ENCODE measurements at regions not wholly inside any gene's neighbourhood (a gene's known extent, or its start where the extent isn't known, plus 50 kb on each side); places are given as distances from the start of the nearest gene placed in this dataset.

DNA sequence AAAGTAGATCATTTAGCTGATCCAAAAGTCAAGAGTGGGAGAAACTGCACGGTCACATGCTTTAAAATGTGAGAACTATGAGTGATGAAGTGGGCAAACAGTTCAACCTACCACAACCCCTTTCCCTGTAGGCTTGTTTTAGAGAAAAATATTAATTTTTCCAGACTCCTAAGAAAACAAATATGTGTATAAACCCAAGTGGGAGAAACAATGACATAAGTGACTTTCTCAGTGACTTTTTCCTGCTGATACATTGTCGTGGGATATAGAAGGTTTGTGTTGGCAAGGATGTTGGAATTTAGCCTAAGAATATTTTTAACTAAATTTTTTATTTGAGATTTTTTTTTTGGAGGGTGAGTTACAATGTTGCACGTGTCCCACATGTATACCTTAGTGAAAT is 321.7 kb downstream of the FIGN start:
- no peak overlapping the region for H3K27ac ChIP-seq (ENCODE audit: low read depth, low read length, severe bottlenecking)
- WGBS, 2 experiments (ENCODE audit: insufficient coverage in 2 of 2): 80% methylated on average over 1 of the region's 3 CpGs; no CpG with 5 or more reads in 1 of the 2 experiments
- no peaks in the 10 kb centered on the region for H3K4me1 ChIP-seq (ENCODE audit: control insufficient read depth, insufficient read depth, low read length, poor library complexity, severe bottlenecking)
- H3K4me3 ChIP-seq (ENCODE audit: extremely low read depth, insufficient read depth, low read length, poor library complexity, severe bottlenecking): no peak overlapping the region
- no peaks in the 10 kb centered on the region for H3K9me3 ChIP-seq (ENCODE audit: control insufficient read depth, low read length)
- no peaks in the 10 kb centered on the region for H3K36me3 ChIP-seq (ENCODE audit: control insufficient read depth, insufficient read depth, low read length)

DNA sequence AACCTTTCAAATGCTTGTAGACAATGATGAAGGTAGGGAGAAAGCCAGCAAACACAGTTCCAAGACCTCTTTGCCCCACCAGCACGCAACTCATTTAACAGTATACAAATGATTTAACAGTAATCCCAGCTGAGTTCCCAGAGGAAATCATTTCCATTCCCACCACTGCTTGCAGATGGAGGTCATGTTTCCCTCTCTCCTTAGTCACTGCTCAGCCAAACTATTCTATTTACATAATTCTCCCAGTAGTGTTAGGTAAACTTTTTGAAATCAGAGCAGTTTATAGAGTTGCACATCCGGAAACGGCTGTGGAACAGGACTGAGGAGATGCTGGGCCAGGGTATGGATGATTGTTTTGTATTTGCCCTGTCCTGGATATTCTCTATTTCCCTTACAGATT is 328.5 kb downstream of the FIGN start:
- Histone ChIP-seq H3K9me3 (ENCODE audit: control insufficient read depth, low read length) (no peaks in the 10 kb centered on the region), H3K36me3 (ENCODE audit: control insufficient read depth, insufficient read depth, low read length) (no peaks in the 10 kb centered on the region), H3K4me1 (ENCODE audit: control insufficient read depth, insufficient read depth, low read length, poor library complexity, severe bottlenecking) (no peaks in the 10 kb centered on the region), H3K4me3 (ENCODE audit: extremely low read depth, insufficient read depth, low read length, poor library complexity, severe bottlenecking) (no peak overlapping the region), H3K27ac (ENCODE audit: low read depth, low read length, severe bottlenecking) (no peak overlapping the region)
- WGBS, 2 experiments (ENCODE audit: insufficient coverage in 2 of 2): no CpG with 5 or more reads among the region's 3 CpGs

DNA sequence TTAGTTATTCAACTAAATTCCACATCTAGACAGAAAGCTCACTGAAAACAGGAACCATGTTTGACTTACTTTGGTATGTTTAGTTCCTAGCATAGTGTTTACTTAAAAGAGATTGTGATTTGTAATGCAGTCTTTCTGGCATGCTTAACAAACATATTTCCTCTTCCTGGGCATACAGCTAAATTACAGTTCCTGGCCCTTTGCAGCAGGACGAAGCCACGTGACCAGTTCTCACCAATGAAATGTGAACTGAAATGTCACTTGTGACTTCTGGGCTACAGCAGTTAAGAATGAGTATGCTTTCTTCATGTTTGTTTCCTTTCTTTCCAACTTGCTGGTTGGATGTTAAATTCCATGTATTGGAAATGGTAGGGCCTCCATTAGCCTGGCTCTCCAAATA is 330.5 kb downstream of the FIGN start:
- no peaks in the 10 kb centered on the region for H3K4me1 ChIP-seq (ENCODE audit: control insufficient read depth, insufficient read depth, low read length, poor library complexity, severe bottlenecking)
- H3K4me3 ChIP-seq (ENCODE audit: extremely low read depth, insufficient read depth, low read length, poor library complexity, severe bottlenecking): no peak overlapping the region
- no peaks in the 10 kb centered on the region for H3K36me3 ChIP-seq (ENCODE audit: control insufficient read depth, insufficient read depth, low read length)
- no peaks in the 10 kb centered on the region for H3K9me3 ChIP-seq (ENCODE audit: control insufficient read depth, low read length)
- no peak overlapping the region for H3K27ac ChIP-seq (ENCODE audit: low read depth, low read length, severe bottlenecking)
- 100% methylated on average over 2 of the region's 2 CpGs for WGBS, 2 experiments (ENCODE audit: insufficient coverage in 2 of 2)

DNA sequence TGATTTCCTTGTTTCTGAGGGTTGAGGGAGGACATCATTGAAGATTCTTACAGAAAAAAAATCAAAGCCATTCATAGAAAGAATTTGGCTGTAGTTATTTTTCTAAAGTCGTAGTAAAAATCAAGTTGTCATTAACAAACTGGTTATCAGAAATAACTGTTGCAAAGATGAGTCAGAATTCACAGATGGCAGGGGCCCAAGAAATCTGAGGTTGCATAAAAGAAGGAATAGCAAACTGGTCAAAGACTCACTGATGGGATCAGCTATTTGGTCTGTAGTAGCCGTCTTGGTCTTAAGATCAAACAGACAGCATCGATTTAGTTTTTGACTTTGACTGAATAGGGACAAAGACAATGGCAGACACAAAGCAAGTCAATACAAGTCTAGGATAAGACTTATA is 334.3 kb downstream of the FIGN start:
- 90 to 94% methylated on average over 2 to 3 of the region's 3 CpGs for WGBS, 2 experiments (ENCODE audit: insufficient coverage in 2 of 2)
- H3K4me3 ChIP-seq (ENCODE audit: extremely low read depth, insufficient read depth, low read length, poor library complexity, severe bottlenecking): no peak overlapping the region
- no peak overlapping the region for H3K27ac ChIP-seq (ENCODE audit: low read depth, low read length, severe bottlenecking)
- H3K9me3 ChIP-seq (ENCODE audit: control insufficient read depth, low read length): no peaks in the 10 kb centered on the region
- H3K36me3 ChIP-seq (ENCODE audit: control insufficient read depth, insufficient read depth, low read length): no peaks in the 10 kb centered on the region
- no peaks in the 10 kb centered on the region for H3K4me1 ChIP-seq (ENCODE audit: control insufficient read depth, insufficient read depth, low read length, poor library complexity, severe bottlenecking)

DNA sequence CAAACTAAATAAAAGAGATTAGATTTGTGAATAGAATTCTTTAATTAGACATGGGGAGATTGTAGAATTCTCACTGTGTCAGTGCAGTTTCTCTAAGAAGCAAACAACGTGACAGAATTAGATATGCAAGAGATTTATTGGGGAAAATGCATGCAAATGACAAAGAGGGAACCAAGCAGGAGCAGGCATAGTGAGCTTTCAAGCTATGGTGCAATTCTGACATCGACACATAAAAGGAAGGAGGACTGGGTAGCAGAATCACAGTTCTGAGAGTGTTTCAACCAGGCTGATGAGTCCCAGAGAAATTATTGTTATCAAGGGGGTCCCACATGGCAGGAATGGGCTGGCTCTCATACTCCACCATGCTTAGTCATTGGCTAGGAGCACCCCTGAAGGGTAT is 338.4 kb downstream of the FIGN start:
- Histone ChIP-seq H3K36me3 (ENCODE audit: control insufficient read depth, insufficient read depth, low read length) (no peaks in the 10 kb centered on the region), H3K4me1 (ENCODE audit: control insufficient read depth, insufficient read depth, low read length, poor library complexity, severe bottlenecking) (no peaks in the 10 kb centered on the region), H3K4me3 (ENCODE audit: extremely low read depth, insufficient read depth, low read length, poor library complexity, severe bottlenecking) (no peak overlapping the region), H3K9me3 (ENCODE audit: control insufficient read depth, low read length) (no peaks in the 10 kb centered on the region), H3K27ac (ENCODE audit: low read depth, low read length, severe bottlenecking) (no peak overlapping the region)
- WGBS, 2 experiments (ENCODE audit: insufficient coverage in 2 of 2): 82 to 86% methylated on average over 2 of the region's 2 CpGs

DNA sequence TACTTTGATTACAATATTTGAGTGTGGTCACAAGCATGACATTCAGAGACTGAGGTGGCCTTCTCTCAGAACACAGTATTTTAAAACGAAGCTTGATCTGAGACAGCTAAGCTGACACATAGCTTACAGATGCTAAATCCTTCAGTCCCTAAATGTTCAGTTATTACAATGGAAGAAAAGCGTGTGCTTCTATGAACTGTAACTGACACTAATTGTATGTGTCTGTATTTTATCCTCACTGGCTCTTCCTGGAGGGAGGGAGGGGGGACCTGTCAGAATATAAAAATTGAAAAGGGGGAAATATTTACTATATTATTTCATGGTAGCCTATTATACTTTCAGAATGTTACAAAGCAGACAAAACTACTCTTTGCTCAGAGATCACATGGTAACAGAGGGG is 340.2 kb downstream of the FIGN start:
- Histone ChIP-seq H3K4me3 (ENCODE audit: extremely low read depth, insufficient read depth, low read length, poor library complexity, severe bottlenecking) (no peak overlapping the region), H3K4me1 (ENCODE audit: control insufficient read depth, insufficient read depth, low read length, poor library complexity, severe bottlenecking) (no peaks in the 10 kb centered on the region), H3K36me3 (ENCODE audit: control insufficient read depth, insufficient read depth, low read length) (no peaks in the 10 kb centered on the region), H3K9me3 (ENCODE audit: control insufficient read depth, low read length) (no peaks in the 10 kb centered on the region), H3K27ac (ENCODE audit: low read depth, low read length, severe bottlenecking) (no peak overlapping the region)
- no CpG with 5 or more reads among the region's 2 CpGs for WGBS, 2 experiments (ENCODE audit: insufficient coverage in 2 of 2)

DNA sequence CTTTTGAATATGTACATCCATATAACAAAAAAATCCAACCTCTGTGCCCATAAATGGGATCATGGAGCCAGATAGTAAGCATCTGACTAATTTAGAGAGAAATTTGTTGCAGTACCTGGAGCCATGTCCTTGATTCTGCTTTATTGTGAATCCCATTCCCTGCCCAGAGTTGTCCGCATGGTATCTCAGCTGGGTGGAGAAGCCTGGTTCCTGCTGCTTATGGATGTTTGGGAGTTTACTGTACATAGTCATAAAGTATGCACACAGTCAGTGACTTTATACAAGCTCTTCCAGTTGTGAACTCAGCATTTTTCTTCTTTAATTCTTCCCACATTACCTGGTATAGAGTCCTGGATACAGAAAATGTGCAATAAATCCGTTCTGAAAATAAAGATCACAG is 346.0 kb downstream of the FIGN start:
- WGBS, 2 experiments (ENCODE audit: insufficient coverage in 2 of 2): no CpG with 5 or more reads among the region's 2 CpGs
- no peak overlapping the region for H3K4me3 ChIP-seq (ENCODE audit: extremely low read depth, insufficient read depth, low read length, poor library complexity, severe bottlenecking)

DNA sequence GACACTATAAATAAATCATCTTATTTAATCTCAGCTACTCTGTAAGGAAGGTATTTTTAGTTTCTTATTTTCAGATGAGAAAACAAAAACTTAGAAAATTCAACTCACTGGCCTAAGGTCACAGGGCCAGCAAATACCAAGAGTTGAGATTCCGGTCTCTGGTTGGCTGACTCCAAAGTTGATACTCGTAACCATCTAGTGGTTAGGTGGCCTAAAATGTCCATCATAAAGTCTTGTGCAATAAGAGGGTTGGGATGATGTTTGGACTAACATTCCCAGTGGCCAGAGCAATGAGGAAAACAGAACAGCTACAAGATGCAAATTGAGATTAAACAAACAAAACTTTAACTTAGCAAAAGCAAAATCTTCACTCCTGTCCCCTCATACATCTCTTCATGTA is 360.3 kb downstream of the FIGN start:
- no peaks in the 10 kb centered on the region for H3K4me1 ChIP-seq (ENCODE audit: control insufficient read depth, insufficient read depth, low read length, poor library complexity, severe bottlenecking)
- H3K9me3 ChIP-seq (ENCODE audit: control insufficient read depth, low read length): no peaks in the 10 kb centered on the region
- H3K36me3 ChIP-seq (ENCODE audit: control insufficient read depth, insufficient read depth, low read length): no peaks in the 10 kb centered on the region
- H3K27ac ChIP-seq (ENCODE audit: low read depth, low read length, severe bottlenecking): no peak overlapping the region
- no peak overlapping the region for H3K4me3 ChIP-seq (ENCODE audit: extremely low read depth, insufficient read depth, low read length, poor library complexity, severe bottlenecking)
- 91 to 100% methylated on average over 1 to 2 of the region's 2 CpGs for WGBS, 2 experiments (ENCODE audit: insufficient coverage in 2 of 2)

More for the DNA sequence above, 346.0 kb downstream of the FIGN start:
- no peaks in the 10 kb centered on the region for H3K4me1 ChIP-seq (ENCODE audit: control insufficient read depth, insufficient read depth, low read length, poor library complexity, severe bottlenecking)
- no peaks in the 10 kb centered on the region for H3K9me3 ChIP-seq (ENCODE audit: control insufficient read depth, low read length)
- H3K27ac ChIP-seq (ENCODE audit: low read depth, low read length, severe bottlenecking): no peak overlapping the region
- H3K36me3 ChIP-seq (ENCODE audit: control insufficient read depth, insufficient read depth, low read length): no peaks in the 10 kb centered on the region

DNA sequence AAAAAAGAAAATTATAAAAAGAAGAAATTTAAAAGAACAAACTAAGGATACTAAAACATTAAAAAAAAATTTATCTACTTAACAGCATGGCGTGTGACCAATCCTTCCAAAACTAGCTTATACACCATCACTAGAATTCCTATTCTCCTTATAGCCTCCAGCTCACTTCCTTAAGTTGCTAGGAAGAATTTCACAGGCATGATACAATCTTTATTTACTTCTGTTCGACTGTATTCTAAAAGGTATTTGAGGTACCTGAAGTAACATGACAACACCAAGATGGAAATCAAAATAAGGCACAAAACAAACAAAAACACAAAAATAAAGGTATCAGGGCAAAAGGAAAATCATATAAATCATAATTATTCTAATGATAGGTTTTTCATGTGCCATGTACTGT is 360.7 kb downstream of the FIGN start:
- no peak overlapping the region for H3K27ac ChIP-seq (ENCODE audit: low read depth, low read length, severe bottlenecking)
- no peaks in the 10 kb centered on the region for H3K36me3 ChIP-seq (ENCODE audit: control insufficient read depth, insufficient read depth, low read length)
- H3K4me3 ChIP-seq (ENCODE audit: extremely low read depth, insufficient read depth, low read length, poor library complexity, severe bottlenecking): no peak overlapping the region

DNA sequence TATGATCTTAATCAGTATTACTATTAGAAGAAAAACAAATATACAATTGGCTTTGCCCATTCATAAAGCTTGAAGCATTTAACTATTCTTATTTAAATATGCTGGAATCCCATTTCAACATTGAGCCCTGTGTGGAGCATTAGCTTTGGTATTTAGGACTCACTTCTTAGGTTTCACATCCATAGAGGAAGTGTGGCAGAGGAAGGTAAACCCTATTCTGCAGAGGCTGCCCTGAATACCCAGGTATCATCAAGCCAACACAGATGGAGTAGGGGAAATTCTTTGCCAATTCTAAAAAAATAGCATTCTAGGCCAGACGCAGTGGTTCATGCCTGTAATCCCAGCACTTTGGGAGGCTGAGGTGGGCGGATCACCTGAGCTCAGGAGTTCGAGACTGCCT is 361.5 kb downstream of the FIGN start:
- Histone ChIP-seq H3K27ac (ENCODE audit: low read depth, low read length, severe bottlenecking) (no peak overlapping the region), H3K9me3 (ENCODE audit: control insufficient read depth, low read length) (no peaks in the 10 kb centered on the region), H3K36me3 (ENCODE audit: control insufficient read depth, insufficient read depth, low read length) (no peaks in the 10 kb centered on the region), H3K4me3 (ENCODE audit: extremely low read depth, insufficient read depth, low read length, poor library complexity, severe bottlenecking) (no peak overlapping the region), H3K4me1 (ENCODE audit: control insufficient read depth, insufficient read depth, low read length, poor library complexity, severe bottlenecking) (no peaks in the 10 kb centered on the region)
- 91 to 97% methylated on average over 3 of the region's 3 CpGs for WGBS, 2 experiments (ENCODE audit: insufficient coverage in 2 of 2)

More for the DNA sequence above, 360.7 kb downstream of the FIGN start:
- Histone ChIP-seq H3K4me1 (ENCODE audit: control insufficient read depth, insufficient read depth, low read length, poor library complexity, severe bottlenecking) (no peaks in the 10 kb centered on the region), H3K9me3 (ENCODE audit: control insufficient read depth, low read length) (no peaks in the 10 kb centered on the region)
- 100% methylated on average over 1 of the region's 2 CpGs for WGBS, 2 experiments (ENCODE audit: insufficient coverage in 2 of 2)

DNA sequence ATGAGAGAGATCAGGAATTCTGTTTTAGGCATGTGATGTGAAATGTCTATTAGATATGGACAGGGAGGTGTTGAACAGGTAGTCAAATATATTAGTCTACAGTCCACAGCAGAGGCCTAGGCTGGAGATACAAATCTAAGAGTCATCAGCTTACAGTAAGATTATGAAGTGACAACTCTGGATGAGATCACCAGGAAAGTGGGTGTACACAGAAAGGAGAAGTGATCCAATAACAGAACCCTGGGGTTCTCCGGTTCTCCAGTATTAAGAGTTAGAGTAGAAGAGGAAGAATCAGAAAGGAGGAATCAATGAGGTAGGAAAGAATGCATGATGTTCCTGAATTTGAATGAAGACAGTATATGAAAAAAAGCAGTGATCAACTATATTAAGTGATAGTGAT is 362.3 kb downstream of the FIGN start:
- 92 to 100% methylated on average over 1 of the region's 1 CpG for WGBS, 2 experiments (ENCODE audit: insufficient coverage in 2 of 2)
- H3K4me1 ChIP-seq (ENCODE audit: control insufficient read depth, insufficient read depth, low read length, poor library complexity, severe bottlenecking): no peaks in the 10 kb centered on the region
- no peaks in the 10 kb centered on the region for H3K9me3 ChIP-seq (ENCODE audit: control insufficient read depth, low read length)
- no peak overlapping the region for H3K27ac ChIP-seq (ENCODE audit: low read depth, low read length, severe bottlenecking)
- no peak overlapping the region for H3K4me3 ChIP-seq (ENCODE audit: extremely low read depth, insufficient read depth, low read length, poor library complexity, severe bottlenecking)
- no peaks in the 10 kb centered on the region for H3K36me3 ChIP-seq (ENCODE audit: control insufficient read depth, insufficient read depth, low read length)

Measured in mesodermal cell (in vitro differentiated cells).